AG04450 (cell line): ENCODE measurements at regions not wholly inside any gene's neighbourhood (a gene's known extent, or its start where the extent isn't known, plus 50 kb on each side); places are given as distances from the start of the nearest gene placed in this dataset.

ENCODE experiments used
- CTCF ChIA-PET: fragments of 300-600, 350-600 bp; formaldehyde crosslinking; extraction: SDS; loops from one replicate; lab custom pipeline; 2022; ENCODE audit warnings: antibody characterized with exemption, inconsistent platforms; lab: Charles Lee
- POLR2A ChIA-PET: fragments of 350-600 bp; formaldehyde crosslinking; extraction: SDS; loops from one replicate; lab custom pipeline; 2021; ENCODE audit warnings: antibody characterized with exemption, inconsistent platforms; lab: Yijun Ruan, JAX
- DNase-seq: peaks from one replicate; pipeline ENCODE4 v3.0.0-alpha.2; 2011; ENCODE audit warnings: low read depth, low spot score
- H3K27ac ChIP-seq: one replicate; pipeline ENCODE4 v1.5.1; 2012; ENCODE audit warnings: low read depth, low read length, control low read depth
- H3K27me3 ChIP-seq: one replicate; pipeline ENCODE4 v1.6.0; 2012; ENCODE audit warnings: low read length; ENCODE audit not compliant: control insufficient read depth, insufficient read depth
- H3K4me3 ChIP-seq: 2 replicates; pipeline ENCODE4 v1.5.1; 2011; ENCODE audit warnings: mild to moderate bottlenecking, low read depth, low read length, control low read depth
- H3K9me3 ChIP-seq: 2 replicates; pipeline ENCODE4 v1.5.1; 2012; ENCODE audit warnings: low read length; ENCODE audit not compliant: control insufficient read depth, insufficient read depth
- TF ChIP-seq, protein P1 (sequence below): IDR thresholded peaks from 2 replicates; pipeline ENCODE4 v1.5.1; 2011; ENCODE audit warnings: low read depth, low read length, control low read depth, inconsistent platforms

DNA sequence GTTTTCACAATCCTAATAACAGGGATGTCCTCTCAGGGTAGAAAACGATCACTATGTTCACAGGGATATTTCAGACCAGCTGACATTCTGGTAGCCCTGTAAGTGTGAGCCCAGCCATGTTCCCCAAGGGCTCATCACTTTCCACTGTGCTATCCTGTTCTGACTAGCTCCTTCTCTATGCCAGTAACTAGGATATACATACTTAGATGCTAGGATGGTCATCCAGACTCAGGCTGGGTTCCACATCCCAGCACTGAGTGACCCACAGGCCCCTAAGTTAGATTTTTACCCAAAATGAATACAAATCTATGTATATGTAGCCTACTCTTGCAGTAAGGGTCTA is 83.0 kb downstream of the CD164 start:
- Histone ChIP-seq H3K27me3 (no peaks in the 10 kb centered on the region), H3K27ac (no peak overlapping the region), H3K4me3 (no peak overlapping the region), H3K9me3 (no peaks in the 10 kb centered on the region)
- TF ChIP-seq, protein P1, sequence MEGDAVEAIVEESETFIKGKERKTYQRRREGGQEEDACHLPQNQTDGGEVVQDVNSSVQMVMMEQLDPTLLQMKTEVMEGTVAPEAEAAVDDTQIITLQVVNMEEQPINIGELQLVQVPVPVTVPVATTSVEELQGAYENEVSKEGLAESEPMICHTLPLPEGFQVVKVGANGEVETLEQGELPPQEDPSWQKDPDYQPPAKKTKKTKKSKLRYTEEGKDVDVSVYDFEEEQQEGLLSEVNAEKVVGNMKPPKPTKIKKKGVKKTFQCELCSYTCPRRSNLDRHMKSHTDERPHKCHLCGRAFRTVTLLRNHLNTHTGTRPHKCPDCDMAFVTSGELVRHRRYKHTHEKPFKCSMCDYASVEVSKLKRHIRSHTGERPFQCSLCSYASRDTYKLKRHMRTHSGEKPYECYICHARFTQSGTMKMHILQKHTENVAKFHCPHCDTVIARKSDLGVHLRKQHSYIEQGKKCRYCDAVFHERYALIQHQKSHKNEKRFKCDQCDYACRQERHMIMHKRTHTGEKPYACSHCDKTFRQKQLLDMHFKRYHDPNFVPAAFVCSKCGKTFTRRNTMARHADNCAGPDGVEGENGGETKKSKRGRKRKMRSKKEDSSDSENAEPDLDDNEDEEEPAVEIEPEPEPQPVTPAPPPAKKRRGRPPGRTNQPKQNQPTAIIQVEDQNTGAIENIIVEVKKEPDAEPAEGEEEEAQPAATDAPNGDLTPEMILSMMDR, result no peak
- ChIA-PET POLR2A (no interaction called here), CTCF (no interaction called here)
- DNase-seq, result no peak

DNA sequence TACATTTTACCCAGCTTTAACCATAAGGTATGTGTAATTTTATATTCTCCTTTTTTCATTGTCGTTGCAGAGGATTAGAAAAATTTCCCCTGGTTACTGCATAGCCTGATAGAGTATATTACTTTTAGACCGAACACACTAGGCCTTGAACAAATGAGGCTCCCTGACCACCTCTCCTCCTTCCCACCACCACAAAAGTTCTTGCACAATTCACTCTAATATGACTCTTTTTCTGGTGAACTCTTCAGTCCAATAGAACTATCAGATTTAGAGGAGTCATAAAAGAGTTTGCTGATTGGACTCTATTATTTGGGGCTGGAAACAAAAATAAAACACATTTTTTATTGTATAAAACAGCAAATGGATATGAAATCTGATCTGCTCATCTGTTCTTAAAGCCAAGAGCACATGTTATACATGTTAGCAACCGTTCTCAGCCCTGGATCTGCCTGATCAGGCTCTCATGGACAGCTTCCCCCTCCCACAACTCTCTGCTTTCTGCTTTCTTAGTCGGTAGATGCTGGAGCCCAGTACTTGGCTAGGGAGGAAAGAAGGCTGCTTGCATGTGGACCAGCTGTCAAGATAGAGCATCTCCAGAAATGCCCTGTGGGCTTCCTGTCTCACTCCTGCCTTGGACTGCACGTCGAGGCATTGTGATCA is 83.5 kb downstream of the CD164 start:
- Histone ChIP-seq H3K4me3 (no peak overlapping the region), H3K27ac (no peak overlapping the region), H3K9me3 (no peaks in the 10 kb centered on the region), H3K27me3 (no peaks in the 10 kb centered on the region)
- DNase-seq, result no peak
- CTCF ChIA-PET, result no interaction called here
- POLR2A ChIA-PET, result no interaction called here
- TF ChIP-seq, protein P1, result no peak

DNA sequence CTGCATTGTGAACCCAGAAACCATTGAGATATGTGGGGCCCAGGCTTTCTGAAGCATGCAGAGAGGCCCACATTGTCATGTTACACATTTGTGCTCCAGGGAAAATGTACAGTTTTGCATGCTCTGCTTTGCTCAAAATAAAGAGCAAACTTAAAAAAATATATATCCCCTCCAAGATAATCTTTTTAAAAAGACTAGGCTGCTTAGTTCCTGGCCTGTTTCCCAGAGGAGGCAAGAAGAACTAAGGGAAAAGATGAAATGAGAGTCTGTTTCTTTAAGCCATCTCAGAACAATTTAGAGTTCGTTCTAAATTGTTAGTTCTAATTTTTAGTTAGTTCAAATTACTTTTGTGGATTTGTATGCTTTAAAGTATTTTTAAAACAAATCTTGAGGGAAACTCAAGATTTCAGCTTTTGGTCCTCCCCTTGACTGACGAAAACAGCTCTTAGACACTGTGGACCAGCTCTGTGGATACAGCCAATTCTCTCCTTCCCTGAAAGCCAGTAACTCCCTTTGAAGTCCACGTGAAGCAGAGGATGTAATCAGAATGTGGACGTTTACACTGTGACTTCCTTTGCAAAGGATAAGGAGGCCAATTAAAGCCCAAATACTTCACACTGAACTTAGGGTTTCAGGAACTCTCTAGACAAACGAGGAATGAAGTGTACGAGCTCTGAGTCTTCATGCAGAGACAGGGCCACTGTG is 84.7 kb downstream of the CD164 start:
- Histone ChIP-seq H3K4me3 (no peak overlapping the region), H3K27me3 (no peaks in the 10 kb centered on the region), H3K9me3 (no peaks in the 10 kb centered on the region), H3K27ac (no peak overlapping the region)
- POLR2A ChIA-PET, result no interaction called here
- TF ChIP-seq, protein P1, result no peak
- CTCF ChIA-PET, result interaction anchor here (0.6 kb wide), 1 partner anchor 185 kb away, joined by 3 read pairs; no protein-coding TSS in a partner anchor
- no peak for DNase-seq

DNA sequence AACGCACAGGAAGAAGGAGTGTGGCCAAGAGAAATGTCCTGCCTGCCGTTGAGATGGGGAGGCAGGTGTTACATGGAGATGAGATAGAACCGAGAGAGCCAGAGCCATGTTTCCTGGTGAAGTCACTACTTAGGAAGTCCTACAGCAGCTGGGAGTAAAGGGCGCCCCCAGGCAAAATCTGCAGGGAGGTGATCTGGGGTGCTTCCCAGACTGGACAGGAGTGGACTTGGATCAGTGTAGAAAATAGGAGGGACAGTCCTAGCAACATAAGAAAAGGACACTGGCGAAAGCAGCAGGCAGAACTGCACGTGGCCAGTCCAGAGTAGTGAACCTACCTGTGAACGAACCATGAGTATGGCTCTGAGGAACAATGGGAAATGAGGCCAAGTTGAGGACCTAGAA is 85.3 kb downstream of the CD164 start:
- ChIA-PET POLR2A (no interaction called here), CTCF (interaction anchor here (0.6 kb wide), 1 partner anchor 185 kb away, joined by 3 read pairs; no protein-coding TSS in a partner anchor)
- Histone ChIP-seq H3K27ac (no peak overlapping the region), H3K9me3 (no peaks in the 10 kb centered on the region), H3K27me3 (no peaks in the 10 kb centered on the region), H3K4me3 (no peak overlapping the region)
- TF ChIP-seq, protein P1, result no peak
- no peak for DNase-seq

DNA sequence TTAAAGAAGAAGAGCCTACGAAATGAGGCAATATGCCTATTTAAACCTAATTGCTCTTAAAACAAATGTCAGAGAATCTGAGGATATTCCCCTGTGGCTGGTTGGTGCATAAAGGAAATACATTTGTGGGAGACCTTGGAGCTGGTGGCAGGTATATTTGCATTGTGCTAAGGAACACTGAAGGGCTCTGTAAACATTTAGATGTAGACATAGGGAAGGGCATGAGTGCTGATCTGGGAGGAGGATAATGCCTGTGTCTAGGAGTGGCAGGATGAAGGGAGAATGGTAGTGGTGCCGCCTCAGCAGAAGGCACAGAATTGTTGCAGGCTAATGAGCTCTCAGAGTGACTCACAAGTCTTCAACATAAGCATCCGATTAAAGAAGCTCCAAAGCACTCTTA is 85.8 kb downstream of the CD164 start:
- H3K4me3 ChIP-seq, result no peak overlapping the region
- TF ChIP-seq, protein P1, result no peak
- DNase-seq, result no peak
- ChIA-PET CTCF (no interaction called here), POLR2A (no interaction called here)
- no peak overlapping the region for H3K27ac ChIP-seq
- no peaks in the 10 kb centered on the region for H3K9me3 ChIP-seq
- H3K27me3 ChIP-seq, result peaks cover 3% of the 10 kb centered on the region
